Loucy (cell line): ENCODE measurements at regions not wholly inside any gene's neighbourhood (a gene's known extent, or its start where the extent isn't known, plus 50 kb on each side); places are given as distances from the start of the nearest gene placed in this dataset.
"Not testable (repeated sequence)": the region's sequence is repeated elsewhere in the genome, so short reads cannot be mapped to it uniquely, and the experiment has no call there.

Experiments used
- H2AFZ ChIP-seq: fragments of 200-600 bp; sonication (generic); 2 replicates; pipeline ENCODE4 v1.6.0; 2016; ENCODE audit warnings: antibody characterized with exemption, mild to moderate bottlenecking, low read length, moderate library complexity
- H3F3A ChIP-seq: fragments of 200-600 bp; 2 replicates; pipeline ENCODE4 v1.6.0; 2016; ENCODE audit warnings: antibody characterized with exemption, low read depth, mild to moderate bottlenecking
- H3K27me3 ChIP-seq: fragments of 200-600 bp; sonication (generic); 2 replicates; pipeline ENCODE4 v1.6.1; 2014; ENCODE audit warnings: low read length, mild to moderate bottlenecking; ENCODE audit not compliant: insufficient read depth, poor library complexity, severe bottlenecking
- H3K36me3 ChIP-seq: fragments of 200-600 bp; sonication (generic); 2 replicates; pipeline ENCODE4 v1.6.1; 2016; ENCODE audit warnings: low read length; ENCODE audit not compliant: insufficient read depth
- H3K4me1 ChIP-seq: fragments of 200-600 bp; sonication (generic); 2 replicates; pipeline ENCODE4 v1.5.1; 2014; ENCODE audit warnings: low read length, mild to moderate bottlenecking; ENCODE audit not compliant: insufficient read depth, poor library complexity, severe bottlenecking
- H3K4me2 ChIP-seq: fragments of 200-600 bp; sonication (generic); 2 replicates; pipeline ENCODE4 v1.6.0; 2014; ENCODE audit warnings: antibody characterized with exemption, low read length, low read depth, mild to moderate bottlenecking; ENCODE audit not compliant: poor library complexity, severe bottlenecking
- H3K4me3 ChIP-seq: fragments of 200-600 bp; sonication (generic); 2 replicates; pipeline ENCODE4 v1.5.1; 2014; ENCODE audit warnings: low read length, mild to moderate bottlenecking, mixed read lengths; ENCODE audit not compliant: poor library complexity, severe bottlenecking
- H3K79me2 ChIP-seq: fragments of 200-600 bp; sonication (generic); 2 replicates; pipeline ENCODE4 v1.6.1; 2014; ENCODE audit warnings: low read length; ENCODE audit not compliant: insufficient read depth
- H3K9ac ChIP-seq: fragments of 200-600 bp; sonication (generic); 2 replicates; pipeline ENCODE4 v1.6.0; 2014; ENCODE audit warnings: mild to moderate bottlenecking, low read depth, low read length, moderate library complexity; ENCODE audit not compliant: poor library complexity, severe bottlenecking
- H3K9me2 ChIP-seq: fragments of 200-600 bp; sonication (generic); replicated peaks from 2 replicates; pipeline ENCODE4 v1.6.1; 2016; ENCODE audit warnings: low read depth, low read length, mixed read lengths
- H3K9me3 ChIP-seq: fragments of 200-600 bp; sonication (generic); 2 replicates; pipeline ENCODE4 v1.6.1; 2014; ENCODE audit warnings: mild to moderate bottlenecking, antibody characterized with exemption, low read length, low read depth; ENCODE audit not compliant: insufficient read depth
- H4K20me1 ChIP-seq: fragments of 200-600 bp; sonication (generic); 2 replicates; pipeline ENCODE4 v1.6.0; 2014; ENCODE audit warnings: antibody characterized with exemption, low read length, mild to moderate bottlenecking; ENCODE audit not compliant: insufficient read depth, poor library complexity, severe bottlenecking
- EZH2phosphoT487 ChIP-seq: fragments of 200-600 bp; IDR thresholded peaks from 2 replicates; pipeline ENCODE4 v1.6.1; 2018; ENCODE audit warnings: antibody characterized with exemption, mild to moderate bottlenecking, moderate library complexity, borderline replicate concordance
- TF ChIP-seq, protein P1 (sequence below): fragments of 200-600 bp; sonication (generic); conservative IDR thresholded peaks from 2 replicates; pipeline ENCODE4 v1.5.1; 2014; ENCODE audit warnings: mild to moderate bottlenecking, antibody characterized with exemption, low read length

GRCh38 chr5:127216898-127217675, 73.5 kb upstream of the MEGF10 start:
- Histone ChIP-seq H2AFZ (no peak overlapping the region), H4K20me1 (no peaks in the 10 kb centered on the region), H3K9me3 (no peaks in the 10 kb centered on the region), H3K9me2 (no peaks in the 10 kb centered on the region), H3K36me3 (no peaks in the 10 kb centered on the region), H3K79me2 (no peaks in the 10 kb centered on the region), H3K4me3 (no peak overlapping the region), H3K4me1 (no peaks in the 10 kb centered on the region), H3K4me2 (no peak overlapping the region), H3K27me3 (no peaks in the 10 kb centered on the region), H3K9ac (no peak overlapping the region), H3F3A (no peaks in the 10 kb centered on the region)
- TF ChIP-seq EZH2phosphoT487 = no peak
- TF ChIP-seq, protein P1, sequence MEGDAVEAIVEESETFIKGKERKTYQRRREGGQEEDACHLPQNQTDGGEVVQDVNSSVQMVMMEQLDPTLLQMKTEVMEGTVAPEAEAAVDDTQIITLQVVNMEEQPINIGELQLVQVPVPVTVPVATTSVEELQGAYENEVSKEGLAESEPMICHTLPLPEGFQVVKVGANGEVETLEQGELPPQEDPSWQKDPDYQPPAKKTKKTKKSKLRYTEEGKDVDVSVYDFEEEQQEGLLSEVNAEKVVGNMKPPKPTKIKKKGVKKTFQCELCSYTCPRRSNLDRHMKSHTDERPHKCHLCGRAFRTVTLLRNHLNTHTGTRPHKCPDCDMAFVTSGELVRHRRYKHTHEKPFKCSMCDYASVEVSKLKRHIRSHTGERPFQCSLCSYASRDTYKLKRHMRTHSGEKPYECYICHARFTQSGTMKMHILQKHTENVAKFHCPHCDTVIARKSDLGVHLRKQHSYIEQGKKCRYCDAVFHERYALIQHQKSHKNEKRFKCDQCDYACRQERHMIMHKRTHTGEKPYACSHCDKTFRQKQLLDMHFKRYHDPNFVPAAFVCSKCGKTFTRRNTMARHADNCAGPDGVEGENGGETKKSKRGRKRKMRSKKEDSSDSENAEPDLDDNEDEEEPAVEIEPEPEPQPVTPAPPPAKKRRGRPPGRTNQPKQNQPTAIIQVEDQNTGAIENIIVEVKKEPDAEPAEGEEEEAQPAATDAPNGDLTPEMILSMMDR = no peak

DNA sequence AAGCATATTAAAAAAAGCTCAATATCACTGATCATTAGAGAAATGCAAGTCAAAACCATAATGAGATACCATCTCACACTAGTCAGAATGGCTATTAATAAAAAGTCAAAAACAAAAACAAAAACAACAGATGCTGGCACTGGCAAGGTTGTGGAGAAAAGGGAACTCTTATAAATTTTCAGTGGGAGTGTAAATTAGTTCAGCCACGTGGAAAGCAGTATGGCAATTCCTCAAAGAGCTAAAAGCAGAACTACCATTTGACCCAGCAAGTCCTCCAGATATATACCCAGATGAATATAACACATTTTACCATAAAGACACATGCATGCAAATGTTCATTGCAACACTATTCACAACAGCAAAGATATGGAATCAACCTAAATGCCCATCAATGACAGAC, 68.7 kb upstream of the MEGF10 start:
- not testable (repeated sequence) for H3K9me3 ChIP-seq, H3K4me2 ChIP-seq, H2AFZ ChIP-seq, H3F3A ChIP-seq, H3K27me3 ChIP-seq, H3K9ac ChIP-seq, H3K9me2 ChIP-seq, H3K79me2 ChIP-seq, H3K36me3 ChIP-seq, H3K4me3 ChIP-seq, H3K4me1 ChIP-seq, H4K20me1 ChIP-seq

DNA sequence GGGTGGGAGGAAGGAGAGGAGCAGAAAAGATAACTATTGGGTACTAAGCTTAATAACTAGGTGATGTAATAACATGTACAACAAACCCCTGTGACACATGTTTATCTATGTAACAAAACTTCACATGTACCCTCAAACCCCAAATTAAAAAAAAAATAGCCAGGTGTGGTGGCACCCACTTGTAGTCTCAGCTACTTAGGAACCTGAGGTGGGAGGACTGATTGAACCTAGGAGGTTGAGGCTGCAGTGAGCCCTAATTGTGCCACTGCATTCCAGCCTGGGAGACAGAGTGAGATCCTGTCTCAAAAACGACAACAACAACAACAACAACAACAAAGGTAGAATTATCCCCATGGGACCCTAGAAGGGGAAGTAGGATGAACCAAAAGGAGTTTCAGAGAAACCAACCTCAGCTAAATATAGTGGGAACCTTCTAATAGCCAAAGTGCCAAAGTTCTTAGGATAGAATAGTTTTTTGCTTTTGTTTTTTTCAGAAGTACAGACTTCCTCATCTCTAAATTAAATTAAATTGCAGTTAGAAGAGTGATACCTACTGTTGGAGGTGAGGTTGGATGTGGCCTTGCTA, 67.9 kb upstream of the MEGF10 start:
- H2AFZ ChIP-seq, H3K9me2 ChIP-seq, H3F3A ChIP-seq, H3K79me2 ChIP-seq, H3K27me3 ChIP-seq, H3K36me3 ChIP-seq, H3K4me2 ChIP-seq, H3K4me1 ChIP-seq, H3K9me3 ChIP-seq, H4K20me1 ChIP-seq, H3K9ac ChIP-seq, H3K4me3 ChIP-seq: not testable (repeated sequence)

DNA sequence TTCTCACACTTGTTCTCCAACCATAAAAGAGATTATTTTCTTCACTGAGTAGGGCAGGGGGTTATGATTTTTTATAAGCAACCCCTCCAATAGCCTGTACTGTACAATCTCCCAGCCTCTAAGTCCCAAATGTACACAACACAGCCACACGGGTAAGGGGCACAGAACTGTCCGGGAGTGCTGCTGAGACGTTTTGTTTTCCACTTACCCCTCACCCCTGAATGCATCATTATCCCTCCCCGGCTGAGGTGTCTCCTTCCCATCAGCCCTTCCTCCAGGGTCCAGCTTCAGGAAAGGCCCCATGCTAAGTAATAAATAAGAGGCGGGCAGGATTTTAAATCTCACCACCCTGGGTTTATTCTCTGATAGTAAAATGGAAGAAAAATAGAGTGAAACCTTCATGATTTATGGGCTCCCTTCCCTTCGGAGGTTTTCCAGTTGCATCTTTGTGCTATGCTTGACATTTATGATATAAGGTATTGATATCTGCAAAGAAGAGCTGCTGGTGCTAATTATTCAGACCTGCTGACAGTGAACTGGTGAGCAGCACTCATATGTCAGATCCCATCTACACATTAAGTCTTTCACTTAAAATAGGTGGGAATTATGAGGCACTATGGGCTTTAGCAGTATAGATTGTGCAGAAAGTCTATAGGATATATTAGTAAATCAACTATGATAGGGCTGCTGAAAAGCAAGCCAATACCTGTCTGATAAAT, 67.2 kb upstream of the MEGF10 start:
- Histone ChIP-seq H3K79me2 (no peaks in the 10 kb centered on the region), H3K9me2 (no peaks in the 10 kb centered on the region), H3F3A (no peaks in the 10 kb centered on the region), H3K27me3 (no peaks in the 10 kb centered on the region), H3K4me1 (no peaks in the 10 kb centered on the region), H3K4me2 (no peak overlapping the region), H3K9me3 (no peaks in the 10 kb centered on the region), H2AFZ (no peak overlapping the region), H3K36me3 (no peaks in the 10 kb centered on the region), H3K4me3 (no peak overlapping the region), H4K20me1 (no peaks in the 10 kb centered on the region), H3K9ac (no peak overlapping the region)
- TF ChIP-seq, protein P1 = no peak
- TF ChIP-seq EZH2phosphoT487 = no peak
